T-cell (primary cell): ENCODE measurements at regions not wholly inside any gene's neighbourhood (a gene's known extent, or its start where the extent isn't known, plus 50 kb on each side); places are given as distances from the start of the nearest gene placed in this dataset.

Experiments
- ATAC-seq, 4 experiments: fragments of 200-7000 bp in 3 of 4; fragments of 150-1000 bp in 1 of 4; cut with Tn5 transposase; replicated peaks in 1 of 4; 1 replicate in 3 of 4; 2 replicates in 1 of 4; pipeline ENCODE4 v1.10.0; 2021; ENCODE audit warnings: moderate library complexity in 3 of 4, mild to moderate bottlenecking in 2 of 4, moderate number of reproducible peaks in 1 of 4
- CTCF ChIA-PET, 2 donors: fragments of 300-600 bp; sonication (Branson Sonifier 250); formaldehyde crosslinking; loops; one replicate each; lab custom pipeline; 2022; ENCODE audit warnings: antibody characterized with exemption in 2 of 2; lab: Charles Lee
- POLR2A ChIA-PET, 2 donors: fragments of 300-600 bp; sonication (Branson Sonifier 250); formaldehyde crosslinking; loops; one replicate each; lab custom pipeline; 2022; ENCODE audit warnings: antibody characterized with exemption in 2 of 2; lab: Charles Lee
- DNase-seq, 35 experiments: peaks; one replicate each; pipeline versions ENCODE4 v3.0.0 to v3.0.0-alpha.2; 2013 to 2023
- H3K27ac ChIP-seq: one replicate; pipeline ENCODE4 v1.5.1; 2013; ENCODE audit warnings: low read length
- H3K27me3 ChIP-seq, 2 experiments: replicated peaks in 1 of 2; 1 replicate in 1 of 2; 2 replicates in 1 of 2; pipeline versions ENCODE4 v1.6.1 to v1.7.0; 2013; ENCODE audit warnings: low read length in 1 of 2, mixed read lengths in 1 of 2; ENCODE audit not compliant: control insufficient read depth in 2 of 2, insufficient read depth in 2 of 2; ENCODE audit errors: extremely low read depth in 1 of 2
- H3K36me3 ChIP-seq, 2 donors: 1 replicate in 1 of 2; 2 replicates in 1 of 2; pipeline versions ENCODE4 v1.6.1 to v1.7.0; 2013; ENCODE audit warnings: low read length in 1 of 2; ENCODE audit not compliant: control insufficient read depth in 2 of 2, insufficient read depth in 1 of 2; ENCODE audit errors: extremely low read depth in 1 of 2
- H3K4me1 ChIP-seq, 2 experiments: 1 replicate in 1 of 2; 2 replicates in 1 of 2; pipeline versions ENCODE4 v1.6.1 to v1.7.0; 2013; ENCODE audit warnings: low read length in 2 of 2, mixed read lengths in 1 of 2; ENCODE audit not compliant: insufficient read depth in 2 of 2, control insufficient read depth in 1 of 2; ENCODE audit errors: extremely low read depth in 1 of 2
- H3K4me3 ChIP-seq, 2 donors: 1 replicate in 1 of 2; 2 replicates in 1 of 2; pipeline versions ENCODE4 v1.5.1 to v1.7.0; 2013; ENCODE audit warnings: mild to moderate bottlenecking in 2 of 2, low read length in 1 of 2, moderate library complexity in 1 of 2; ENCODE audit not compliant: control insufficient read depth in 1 of 2; ENCODE audit errors: extremely low read depth in 1 of 2
- H3K9me3 ChIP-seq: 2 replicates; pipeline ENCODE4 v1.7.0; 2013
- H3K27ac Mint-ChIP-seq, 2 donors: one replicate each; pipeline ENCODE4 v1.8.0; 2020 to 2021; ENCODE audit warnings: mild to moderate bottlenecking in 2 of 2, mixed read lengths in 2 of 2
- H3K27me3 Mint-ChIP-seq, 2 donors: one replicate each; pipeline ENCODE4 v1.8.0; 2021 to 2022; ENCODE audit warnings: mixed read lengths in 2 of 2
- H3K36me3 Mint-ChIP-seq: one replicate; pipeline ENCODE4 v1.8.0; 2021; ENCODE audit warnings: mixed read lengths
- H3K4me1 Mint-ChIP-seq, 3 donors: one replicate each; pipeline ENCODE4 v1.8.0; 2020 to 2022; ENCODE audit warnings: mixed read lengths in 3 of 3, mild to moderate bottlenecking in 1 of 3
- H3K4me3 Mint-ChIP-seq, 3 donors: one replicate each; pipeline ENCODE4 v1.8.0; 2020 to 2022; ENCODE audit warnings: mild to moderate bottlenecking in 3 of 3, mixed read lengths in 3 of 3, moderate library complexity in 3 of 3
- H3K9me3 Mint-ChIP-seq, 3 donors: one replicate each; pipeline ENCODE4 v1.8.0; 2020 to 2022; ENCODE audit warnings: mixed read lengths in 3 of 3
- WGBS: methylation state at CpG from one replicate; pipeline ENCODE4 v1.1.5; 2013; ENCODE audit warnings: missing lambda C conversion rate; ENCODE audit not compliant: insufficient coverage; 5-methylcytosine and 5-hydroxymethylcytosine counted together

DNA sequence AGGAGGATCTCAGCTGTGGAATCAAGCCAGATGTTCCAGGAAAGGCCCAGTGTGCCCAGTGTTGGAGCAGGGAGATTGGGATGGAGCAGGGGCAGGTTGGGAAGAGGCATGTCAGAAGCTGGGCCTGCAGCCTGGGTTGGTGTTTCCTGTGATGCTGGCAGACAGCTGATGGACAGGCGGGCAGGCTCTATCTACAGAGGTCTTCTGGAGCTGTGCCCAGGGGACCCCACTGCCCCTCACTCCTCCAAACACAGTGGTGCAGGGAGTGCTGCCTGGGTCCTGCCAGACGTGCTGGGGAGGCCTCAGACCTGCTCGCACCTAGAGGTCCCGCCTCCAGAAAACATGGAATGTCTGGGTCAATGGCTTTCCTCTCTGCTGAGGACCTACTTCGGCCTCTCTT lies 182.9 kb upstream of the TCERG1L start:
- Histone ChIP-seq H3K27ac (no peak overlapping the region), H3K36me3 (no peaks in the 10 kb centered on the region), H3K9me3 (no peaks in the 10 kb centered on the region), H3K4me3 (no peak overlapping the region), H3K27me3 (peaks cover 0 to 8% of the 10 kb centered on the region in 2 experiments), H3K4me1 (no peaks in the 10 kb centered on the region)
- POLR2A ChIA-PET = interaction anchor here in 1 of 2 donors (0.6 kb wide), 1 partner anchor 12 kb away, joined by 4 read pairs; no protein-coding TSS in a partner anchor
- Mint-ChIP-seq H3K4me3 (no peak overlapping the region), H3K36me3 (no peaks in the 10 kb centered on the region), H3K27ac (no peak overlapping the region), H3K4me1 (no peaks in the 10 kb centered on the region), H3K27me3 (peaks cover 0 to 2% of the 10 kb centered on the region in 2 donors), H3K9me3 (peaks cover 0 to 10% (median 3%) of the 10 kb centered on the region in 3 donors)
- WGBS = 79% methylated on average over 3 of the region's 5 CpGs
- DNase-seq (no peak), ATAC-seq (no peak)
- CTCF ChIA-PET = no interaction called here

DNA sequence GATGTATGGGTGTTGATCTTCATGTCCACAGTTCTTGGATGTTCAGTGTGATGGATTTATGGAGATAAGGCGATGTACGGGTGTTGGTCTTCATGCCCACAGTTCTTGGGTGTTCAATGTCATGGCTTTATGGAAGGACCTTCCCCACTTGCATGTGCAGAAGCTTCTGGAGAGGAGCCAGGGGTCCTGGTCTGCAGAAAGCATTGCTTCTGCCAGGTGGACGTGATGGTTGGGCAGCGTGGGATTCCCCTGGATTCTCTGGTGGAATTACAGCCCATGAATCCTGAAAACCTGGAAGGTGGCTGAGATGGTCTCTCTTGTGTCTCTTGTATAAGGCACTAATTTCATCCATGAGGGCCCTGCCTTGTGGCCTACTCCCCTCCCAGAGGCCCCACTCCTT lies 183.7 kb upstream of the TCERG1L start:
- ATAC-seq (no peak), DNase-seq (no peak)
- ChIA-PET POLR2A (no interaction called here), CTCF (no interaction called here)
- no peak overlapping the region for H3K27ac ChIP-seq
- 91% methylated on average over 4 of the region's 4 CpGs for WGBS
- H3K4me1 ChIP-seq = no peaks in the 10 kb centered on the region
- no peaks in the 10 kb centered on the region for H3K4me1 Mint-ChIP-seq
- no peaks in the 10 kb centered on the region for H3K36me3 ChIP-seq
- H3K27me3 Mint-ChIP-seq = peaks cover under 1 to 2% of the 10 kb centered on the region in 2 donors
- no peaks in the 10 kb centered on the region for H3K36me3 Mint-ChIP-seq
- no peaks in the 10 kb centered on the region for H3K9me3 ChIP-seq
- H3K27ac Mint-ChIP-seq = no peak overlapping the region
- peaks cover 0 to 10% (median 0%) of the 10 kb centered on the region in 3 donors for H3K9me3 Mint-ChIP-seq
- H3K4me3 Mint-ChIP-seq = no peak overlapping the region
- H3K27me3 ChIP-seq = peaks cover 0 to 8% of the 10 kb centered on the region in 2 experiments
- H3K4me3 ChIP-seq = no peak overlapping the region

DNA sequence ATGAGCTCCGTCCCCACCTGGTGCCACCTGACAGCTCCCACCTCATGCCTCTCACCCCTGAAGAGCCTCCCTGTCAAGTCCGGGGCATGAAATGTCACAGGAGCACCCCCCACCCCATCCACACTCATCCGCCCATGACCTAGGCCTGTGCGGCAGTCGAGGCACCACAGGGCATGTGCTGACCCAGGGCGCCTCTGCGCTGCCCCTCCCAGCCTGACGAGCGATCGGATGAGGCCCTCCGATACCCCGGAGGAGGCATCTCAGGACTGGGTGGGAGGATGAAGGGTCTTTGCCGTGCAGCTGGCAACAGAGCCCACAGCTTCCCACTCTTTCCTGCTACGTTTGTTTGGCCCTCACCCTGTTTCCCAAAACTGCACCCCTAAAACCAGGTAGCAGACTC lies 184.4 kb upstream of the TCERG1L start:
- Mint-ChIP-seq H3K27me3 (peaks cover 2 to 3% of the 10 kb centered on the region in 2 donors), H3K9me3 (peaks cover 0 to 12% (median 0%) of the 10 kb centered on the region in 3 donors), H3K27ac (no peak overlapping the region), H3K4me3 (no peak overlapping the region), H3K4me1 (no peaks in the 10 kb centered on the region), H3K36me3 (no peaks in the 10 kb centered on the region)
- Histone ChIP-seq H3K9me3 (no peaks in the 10 kb centered on the region), H3K4me1 (no peaks in the 10 kb centered on the region), H3K4me3 (no peak overlapping the region), H3K27me3 (peaks cover 0 to 8% of the 10 kb centered on the region in 2 experiments), H3K27ac (no peak overlapping the region), H3K36me3 (no peaks in the 10 kb centered on the region)
- DNase-seq (no peak), ATAC-seq (no peak)
- 96% methylated on average over 5 of the region's 14 CpGs for WGBS
- ChIA-PET CTCF (no interaction called here), POLR2A (no interaction called here)

DNA sequence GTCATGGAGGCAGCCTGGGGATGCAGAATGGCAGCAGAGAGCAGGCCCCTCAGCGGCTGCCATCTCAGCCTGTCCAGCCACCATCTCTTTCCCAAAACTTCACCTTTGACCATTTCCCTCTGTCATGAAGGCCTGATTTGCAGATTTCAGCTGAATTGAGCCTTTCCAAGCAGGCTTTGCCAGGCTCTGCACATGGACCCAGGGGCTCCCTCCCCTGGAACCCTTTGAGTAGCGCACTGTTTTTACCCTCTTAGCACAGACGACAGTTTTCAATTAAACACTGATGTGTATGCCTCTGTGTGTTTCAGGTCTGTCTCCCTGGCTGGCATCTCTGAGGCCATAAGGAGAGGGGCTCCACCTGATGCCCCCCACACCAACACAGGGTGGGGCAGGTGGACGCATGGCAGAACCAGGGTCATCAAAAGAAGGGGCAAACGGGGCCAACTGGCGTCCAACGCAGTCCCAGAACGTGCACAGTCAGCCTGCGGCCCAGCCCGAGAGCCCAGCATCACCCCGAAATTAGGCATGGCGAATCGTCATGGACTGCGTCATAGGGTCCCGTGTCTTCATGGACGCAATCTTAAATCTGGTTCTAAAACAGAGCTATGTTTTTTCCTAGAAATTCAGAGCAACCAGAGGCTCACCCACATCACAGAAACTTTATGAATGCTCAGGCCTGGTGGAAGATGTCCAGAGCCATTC lies 185.0 kb upstream of the TCERG1L start:
- POLR2A ChIA-PET = no interaction called here
- H3K27me3 ChIP-seq = peaks cover 0 to 8% of the 10 kb centered on the region in 2 experiments
- Mint-ChIP-seq H3K9me3 (peaks cover 0 to 12% (median 2%) of the 10 kb centered on the region in 3 donors), H3K4me3 (no peak overlapping the region), H3K27me3 (peaks cover 2 to 3% of the 10 kb centered on the region in 2 donors), H3K27ac (no peak overlapping the region), H3K36me3 (no peaks in the 10 kb centered on the region), H3K4me1 (no peaks in the 10 kb centered on the region)
- H3K27ac ChIP-seq = no peak overlapping the region
- DNase-seq (no peak), ATAC-seq (no peak)
- H3K36me3 ChIP-seq = no peaks in the 10 kb centered on the region
- no peak overlapping the region for H3K4me3 ChIP-seq
- no peaks in the 10 kb centered on the region for H3K4me1 ChIP-seq
- 92% methylated on average over 13 of the region's 16 CpGs for WGBS
- CTCF ChIA-PET = no interaction called here
- no peaks in the 10 kb centered on the region for H3K9me3 ChIP-seq

- DNase-seq (no peak), ATAC-seq (no peak)
- ChIA-PET CTCF (no interaction called here), POLR2A (no interaction called here)
- Histone ChIP-seq H3K9me3 (no peaks in the 10 kb centered on the region), H3K27ac (no peak overlapping the region), H3K27me3 (peaks cover 0 to 5% of the 10 kb centered on the region in 2 experiments), H3K36me3 (no peaks in the 10 kb centered on the region), H3K4me1 (no peaks in the 10 kb centered on the region), H3K4me3 (no peak overlapping the region)
- H3K27ac Mint-ChIP-seq = no peak overlapping the region
- H3K27me3 Mint-ChIP-seq = peaks cover 0 to 3% of the 10 kb centered on the region in 2 donors
- no peak overlapping the region for H3K4me3 Mint-ChIP-seq
- H3K36me3 Mint-ChIP-seq = no peaks in the 10 kb centered on the region
- peaks cover 16 to 31% (median 24%) of the 10 kb centered on the region in 3 donors for H3K9me3 Mint-ChIP-seq
- no peaks in the 10 kb centered on the region for H3K4me1 Mint-ChIP-seq
- 94% methylated on average over 3 of the region's 3 CpGs for WGBS
These were observed 188.0 kb upstream of the TCERG1L start for GRCh38 chr10:131499566-131499965.

DNA sequence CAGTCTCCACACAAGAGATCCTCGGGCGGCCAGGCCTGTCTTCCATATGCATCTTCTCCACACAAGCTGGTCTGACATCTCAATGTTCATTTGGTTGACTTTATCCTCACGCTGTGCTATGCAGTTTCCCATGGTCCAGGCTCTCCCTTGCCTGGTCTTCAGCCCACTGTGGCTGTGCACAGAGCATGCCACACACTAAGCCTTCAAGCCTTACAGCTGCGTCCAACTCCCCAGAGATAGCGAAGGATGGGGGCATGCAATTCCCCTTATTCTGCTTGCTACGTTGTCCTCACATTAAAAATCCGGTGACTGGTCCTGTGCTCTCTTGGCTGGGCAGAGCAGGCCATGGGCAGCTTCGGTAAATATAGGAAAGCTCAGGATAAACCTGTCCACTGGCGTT lies 188.7 kb upstream of the TCERG1L start:
- no peak overlapping the region for H3K4me3 ChIP-seq
- 80% methylated on average over 9 of the region's 9 CpGs for WGBS
- peaks cover 19 to 29% (median 26%) of the 10 kb centered on the region in 3 donors for H3K9me3 Mint-ChIP-seq
- peaks cover 0 to 3% of the 10 kb centered on the region in 2 donors for H3K27me3 Mint-ChIP-seq
- H3K36me3 Mint-ChIP-seq = no peaks in the 10 kb centered on the region
- no peak overlapping the region for H3K27ac ChIP-seq
- ATAC-seq (no peak), DNase-seq (no peak)
- H3K4me1 Mint-ChIP-seq = no peaks in the 10 kb centered on the region
- no peaks in the 10 kb centered on the region for H3K36me3 ChIP-seq
- no peak overlapping the region for H3K4me3 Mint-ChIP-seq
- no peaks in the 10 kb centered on the region for H3K9me3 ChIP-seq
- H3K27ac Mint-ChIP-seq = no peak overlapping the region
- ChIA-PET POLR2A (no interaction called here), CTCF (no interaction called here)
- peaks cover 0 to 5% of the 10 kb centered on the region in 2 experiments for H3K27me3 ChIP-seq
- no peaks in the 10 kb centered on the region for H3K4me1 ChIP-seq
